ENCODE measurements at regions not wholly inside any gene's neighbourhood (a gene's known extent, or its start where the extent isn't known, plus 50 kb on each side); places are given as distances from the start of the nearest gene placed in this dataset.
"Not testable (repeated sequence)": the region's sequence is repeated elsewhere in the genome, so short reads cannot be mapped to it uniquely, and the experiment has no call there.

DNA sequence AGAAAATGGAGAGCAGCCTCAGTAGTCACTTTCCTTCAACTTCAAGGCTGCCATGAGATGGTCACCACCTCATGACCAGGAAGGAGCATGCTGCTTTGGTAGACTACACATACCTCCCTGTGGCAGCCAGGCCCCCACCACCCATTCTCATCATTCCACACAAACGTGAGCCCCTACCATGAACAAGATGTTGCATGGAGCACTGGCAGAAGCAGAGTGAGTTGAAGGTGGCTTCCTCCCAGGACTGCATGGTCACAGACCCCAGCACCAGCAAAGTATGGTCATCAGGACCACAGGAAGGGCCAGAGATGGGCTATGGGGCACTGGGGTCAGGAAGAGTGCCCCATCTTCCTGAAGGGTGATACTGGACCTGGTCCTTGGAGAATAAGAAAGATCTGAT is 65.5 kb upstream of the FOXE1 start:
- Histone ChIP-seq H3K27me3 (ENCODE audit: control insufficient read depth, insufficient read depth, low read length) (no peaks in the 10 kb centered on the region), H3K4me3 (ENCODE audit: low read depth, low read length) (no peak overlapping the region), H3K36me3 (ENCODE audit: control insufficient read depth, insufficient read depth, low read length) (no peaks in the 10 kb centered on the region)
- no peak for DNase-seq (ENCODE audit: low read depth)
- TF ChIP-seq, protein P1, sequence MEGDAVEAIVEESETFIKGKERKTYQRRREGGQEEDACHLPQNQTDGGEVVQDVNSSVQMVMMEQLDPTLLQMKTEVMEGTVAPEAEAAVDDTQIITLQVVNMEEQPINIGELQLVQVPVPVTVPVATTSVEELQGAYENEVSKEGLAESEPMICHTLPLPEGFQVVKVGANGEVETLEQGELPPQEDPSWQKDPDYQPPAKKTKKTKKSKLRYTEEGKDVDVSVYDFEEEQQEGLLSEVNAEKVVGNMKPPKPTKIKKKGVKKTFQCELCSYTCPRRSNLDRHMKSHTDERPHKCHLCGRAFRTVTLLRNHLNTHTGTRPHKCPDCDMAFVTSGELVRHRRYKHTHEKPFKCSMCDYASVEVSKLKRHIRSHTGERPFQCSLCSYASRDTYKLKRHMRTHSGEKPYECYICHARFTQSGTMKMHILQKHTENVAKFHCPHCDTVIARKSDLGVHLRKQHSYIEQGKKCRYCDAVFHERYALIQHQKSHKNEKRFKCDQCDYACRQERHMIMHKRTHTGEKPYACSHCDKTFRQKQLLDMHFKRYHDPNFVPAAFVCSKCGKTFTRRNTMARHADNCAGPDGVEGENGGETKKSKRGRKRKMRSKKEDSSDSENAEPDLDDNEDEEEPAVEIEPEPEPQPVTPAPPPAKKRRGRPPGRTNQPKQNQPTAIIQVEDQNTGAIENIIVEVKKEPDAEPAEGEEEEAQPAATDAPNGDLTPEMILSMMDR (IDR thresholded peaks at IDR 0.05; ENCODE audit: insufficient read depth, low read length, poor library complexity, severe bottlenecking) = no peak

DNA sequence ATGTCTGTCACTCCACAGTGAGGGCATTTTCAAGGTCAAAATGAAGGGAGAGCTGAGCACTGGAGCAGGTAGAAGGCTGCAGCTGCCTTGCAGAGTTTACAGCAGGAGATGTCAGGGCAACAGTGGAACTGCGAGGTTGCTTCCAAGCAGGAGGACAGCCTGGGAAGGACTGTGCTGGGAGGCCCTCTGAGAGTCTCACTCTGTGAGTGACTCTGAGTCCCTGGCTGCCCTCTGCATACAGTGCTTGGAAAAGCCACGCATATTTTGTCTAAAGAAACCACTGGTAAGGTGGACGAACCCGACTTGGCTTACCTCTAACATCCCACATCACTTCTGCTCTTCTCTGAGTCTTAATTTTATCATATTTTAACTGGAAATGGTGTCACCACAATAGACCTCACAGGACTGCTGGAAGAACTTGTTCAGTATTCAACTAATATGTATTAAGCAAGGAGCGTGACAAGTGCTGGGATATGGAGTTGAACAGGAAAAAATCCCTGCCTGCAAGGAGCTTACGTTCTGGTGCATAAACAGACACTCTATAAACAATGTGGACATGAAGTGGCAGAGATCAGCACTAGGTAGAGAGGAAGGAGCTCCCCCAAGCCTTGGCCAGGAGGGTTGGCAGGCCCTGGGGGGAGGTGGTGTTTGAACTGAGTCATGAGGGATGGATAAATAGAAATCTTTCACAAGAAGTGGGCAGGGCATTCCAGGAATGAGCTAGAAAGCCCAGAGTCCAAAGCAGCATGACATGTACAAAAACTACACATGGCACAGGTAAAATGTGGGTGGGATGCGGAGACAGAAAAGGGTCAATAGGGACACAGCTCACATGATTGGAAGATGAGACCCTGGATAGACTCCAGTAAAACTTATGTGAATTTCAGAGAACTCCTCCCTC is 64.0 kb upstream of the FOXE1 start:
- DNase-seq (ENCODE audit: low read depth) = no peak
- TF ChIP-seq, protein P1 (IDR thresholded peaks at IDR 0.05; ENCODE audit: insufficient read depth, low read length, poor library complexity, severe bottlenecking) = no peak
- no peaks in the 10 kb centered on the region for H3K36me3 ChIP-seq (ENCODE audit: control insufficient read depth, insufficient read depth, low read length)
- H3K4me3 ChIP-seq (ENCODE audit: low read depth, low read length) = no peak overlapping the region
- H3K27me3 ChIP-seq (ENCODE audit: control insufficient read depth, insufficient read depth, low read length) = no peaks in the 10 kb centered on the region

DNA sequence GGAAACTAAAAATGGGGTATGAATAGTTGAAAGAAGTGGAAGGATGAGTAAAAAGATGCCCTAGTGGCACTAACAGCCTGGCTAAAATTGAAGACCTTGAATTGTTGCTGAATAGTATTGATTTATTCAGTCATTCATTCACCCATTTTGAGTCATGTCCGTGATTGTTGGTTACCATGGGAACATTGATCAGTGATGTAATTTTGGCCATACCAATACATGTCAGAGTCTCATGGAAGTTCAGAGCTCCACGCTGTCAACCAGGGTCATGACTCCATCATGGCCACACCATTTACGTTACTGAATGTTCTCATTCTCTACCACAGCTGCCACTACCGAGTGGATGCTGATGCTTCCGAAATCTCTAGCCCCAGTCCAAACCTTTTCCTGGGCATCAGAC is 62.5 kb upstream of the FOXE1 start:
- Histone ChIP-seq H3K4me3 (ENCODE audit: low read depth, low read length) (no peak overlapping the region), H3K27me3 (ENCODE audit: control insufficient read depth, insufficient read depth, low read length) (no peaks in the 10 kb centered on the region), H3K36me3 (ENCODE audit: control insufficient read depth, insufficient read depth, low read length) (no peaks in the 10 kb centered on the region)
- DNase-seq (ENCODE audit: low read depth) = no peak
- TF ChIP-seq, protein P1 (IDR thresholded peaks at IDR 0.05; ENCODE audit: insufficient read depth, low read length, poor library complexity, severe bottlenecking) = no peak

DNA sequence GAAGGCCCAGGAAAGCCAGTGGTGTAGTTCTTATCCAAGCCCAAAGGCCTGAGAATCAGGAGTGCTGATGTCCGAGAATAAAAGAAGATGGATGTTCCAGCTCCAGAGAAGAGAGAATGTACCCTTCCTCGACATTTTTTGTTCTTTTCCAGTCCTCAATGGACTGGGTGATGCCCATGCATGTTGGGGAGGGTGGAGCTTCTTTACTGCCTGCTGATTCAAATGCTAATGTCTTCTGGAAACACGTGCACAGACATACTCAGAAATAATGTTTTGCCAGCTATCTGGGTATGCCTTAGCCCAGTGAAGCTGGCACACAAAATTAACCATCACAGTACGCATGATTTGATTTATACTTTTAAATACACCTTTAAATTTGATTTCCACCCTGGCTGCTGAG is 61.5 kb upstream of the FOXE1 start:
- TF ChIP-seq, protein P1 (IDR thresholded peaks at IDR 0.05; ENCODE audit: insufficient read depth, low read length, poor library complexity, severe bottlenecking) = no peak
- H3K36me3 ChIP-seq (ENCODE audit: control insufficient read depth, insufficient read depth, low read length) = no peaks in the 10 kb centered on the region
- DNase-seq (ENCODE audit: low read depth) = no peak
- H3K27me3 ChIP-seq (ENCODE audit: control insufficient read depth, insufficient read depth, low read length) = no peaks in the 10 kb centered on the region
- H3K4me3 ChIP-seq (ENCODE audit: low read depth, low read length) = no peak overlapping the region

DNA sequence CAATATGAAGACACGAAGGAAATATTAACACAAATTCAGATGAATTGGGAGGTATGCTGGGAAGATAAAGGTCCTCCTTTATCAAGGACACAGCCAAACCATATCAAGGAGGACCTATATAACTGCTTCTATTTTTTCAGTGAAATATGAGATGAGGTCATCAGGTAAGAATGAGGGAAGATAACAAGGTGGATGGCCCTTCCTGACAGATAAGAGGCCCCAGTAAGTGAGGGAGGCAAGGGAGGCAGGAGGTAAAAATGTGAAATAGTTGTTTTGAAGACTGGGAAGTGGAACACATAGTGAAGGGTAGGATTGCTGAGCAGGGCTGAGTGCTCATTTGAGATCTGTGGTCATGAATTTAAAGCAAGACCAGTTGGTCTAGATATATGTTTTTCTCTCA is 60.0 kb upstream of the FOXE1 start:
- TF ChIP-seq, protein P1 (IDR thresholded peaks at IDR 0.05; ENCODE audit: insufficient read depth, low read length, poor library complexity, severe bottlenecking) = no peak
- no peak overlapping the region for H3K4me3 ChIP-seq (ENCODE audit: low read depth, low read length)
- H3K27me3 ChIP-seq (ENCODE audit: control insufficient read depth, insufficient read depth, low read length) = no peaks in the 10 kb centered on the region
- DNase-seq (ENCODE audit: low read depth) = no peak
- H3K36me3 ChIP-seq (ENCODE audit: control insufficient read depth, insufficient read depth, low read length) = no peaks in the 10 kb centered on the region

DNA sequence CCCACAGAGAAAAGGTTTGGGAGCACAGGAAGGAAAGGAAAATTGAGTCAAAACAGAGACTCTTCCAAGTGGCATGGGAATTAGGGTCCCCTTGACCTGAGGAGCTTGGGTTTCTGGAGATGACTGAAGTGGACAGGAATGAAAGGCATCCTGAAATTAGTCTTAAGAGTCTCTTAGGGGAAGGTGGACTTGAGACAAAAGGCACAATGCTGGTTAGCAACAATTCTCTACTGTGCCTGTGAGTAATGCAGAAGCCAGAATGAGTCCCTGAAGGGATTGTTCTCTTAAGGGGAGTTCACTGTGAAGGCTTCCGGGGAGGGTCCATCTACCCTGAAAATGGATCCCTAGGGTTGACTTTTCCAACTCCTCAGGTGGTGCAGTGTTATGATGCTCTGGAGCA is 58.4 kb upstream of the FOXE1 start:
- no peaks in the 10 kb centered on the region for H3K27me3 ChIP-seq (ENCODE audit: control insufficient read depth, insufficient read depth, low read length)
- no peaks in the 10 kb centered on the region for H3K36me3 ChIP-seq (ENCODE audit: control insufficient read depth, insufficient read depth, low read length)
- no peak overlapping the region for H3K4me3 ChIP-seq (ENCODE audit: low read depth, low read length)
- TF ChIP-seq, protein P1 (IDR thresholded peaks at IDR 0.05; ENCODE audit: insufficient read depth, low read length, poor library complexity, severe bottlenecking) = no peak
- DNase-seq (ENCODE audit: low read depth) = no peak

DNA sequence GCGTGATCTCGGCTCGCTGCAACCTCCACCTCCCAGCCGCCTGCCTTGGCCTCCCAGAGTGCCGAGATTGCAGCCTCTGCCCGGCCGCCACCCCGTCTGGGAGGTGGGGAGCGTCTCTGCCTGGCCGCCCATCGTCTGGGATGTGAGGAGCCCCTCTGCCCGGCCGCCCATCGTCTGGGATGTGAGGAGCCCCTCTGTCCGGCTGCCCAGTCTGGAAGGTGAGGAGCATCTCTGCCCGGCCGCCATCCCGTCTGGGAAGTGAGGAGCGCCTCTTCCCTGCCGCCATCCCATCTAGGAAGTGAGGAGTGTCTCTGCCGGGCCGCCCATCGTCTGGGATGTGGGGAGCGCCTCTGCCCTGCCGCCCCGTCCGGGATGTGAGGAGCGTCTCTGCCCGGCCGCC is 56.9 kb upstream of the FOXE1 start:
- not testable (repeated sequence) for DNase-seq (ENCODE audit: low read depth); H3K27me3 ChIP-seq (ENCODE audit: control insufficient read depth, insufficient read depth, low read length); H3K36me3 ChIP-seq (ENCODE audit: control insufficient read depth, insufficient read depth, low read length); H3K4me3 ChIP-seq (ENCODE audit: low read depth, low read length)

All from kidney epithelial cell (primary cell).